ENCODE measurements at regions not wholly inside any gene's neighbourhood (a gene's known extent, or its start where the extent isn't known, plus 50 kb on each side); places are given as distances from the start of the nearest gene placed in this dataset.

- Histone ChIP-seq H4K91ac (ENCODE audit: low read depth, low read length, poor library complexity) (no peak overlapping the region), H2BK12ac (ENCODE audit: low read length) (peak overlapping the region; percentile 16), H3K4ac (ENCODE audit: low read length) (no peak overlapping the region), H3K9me3 (replicated peaks in 1 of 2; ENCODE audit: control insufficient read depth in 2 of 2, insufficient read depth in 1 of 2, low read depth in 1 of 2, low read length in 2 of 2) (no peaks in the 10 kb centered on the region), H2BK5ac (ENCODE audit: low read length) (no peak overlapping the region), H3K4me2 (ENCODE audit: insufficient read depth, low read length, poor library complexity, severe bottlenecking) (no peak overlapping the region), H3K36me3 (replicated peaks in 1 of 2; ENCODE audit: control insufficient read depth in 2 of 2, insufficient read depth in 2 of 2, low read length in 2 of 2) (no peaks in the 10 kb centered on the region), H2AK5ac (ENCODE audit: low read depth, low read length) (peak overlapping the region; percentile 56), H3K4me1 (ENCODE audit: control insufficient read depth in 2 of 2, insufficient read depth in 1 of 2, low read depth in 1 of 2, low read length in 2 of 2) (peaks cover 0 to 4% of the 10 kb centered on the region in 2 donors), H3K27ac (replicated peaks; ENCODE audit: low read length) (no peak overlapping the region), H2AFZ (ENCODE audit: low read length) (no peak overlapping the region), H3K18ac (ENCODE audit: low read length) (peak overlapping the region; percentile 83), H3K14ac (ENCODE audit: low read length) (peak overlapping the region; percentile 76), H3K79me1 (ENCODE audit: low read depth, low read length) (no peaks in the 10 kb centered on the region), H4K8ac (ENCODE audit: low read depth, low read length) (no peak overlapping the region), H2BK120ac (ENCODE audit: low read depth, low read length) (no peak overlapping the region), H2BK15ac (ENCODE audit: low read length) (peak overlapping the region; percentile 39), H3K27me3 (ENCODE audit: control insufficient read depth in 3 of 3, insufficient read depth in 3 of 3, low read depth in 1 of 3, low read length in 3 of 3) (no peaks in the 10 kb centered on the region), H3K9ac (ENCODE audit: low read depth, low read length, poor library complexity) (peak overlapping the region; percentile 55), H3K23ac (ENCODE audit: low read depth, low read length, poor library complexity) (no peak overlapping the region), H3K4me3 (ENCODE audit: low read length in 2 of 2) (no peak overlapping the region)
- DNase-seq (ENCODE audit: low spot score), result no peak
- WGBS, 2 donors (ENCODE audit: extremely low coverage in 2 of 2, insufficient read length in 2 of 2, insufficient replicate concordance in 1 of 2), result no CpG with 5 or more reads among the region's 11 CpGs
Measured at GRCh38 chr1:50358962-50359361, 64.3 kb downstream of the DMRTA2 start.

- Histone ChIP-seq H3K4me2 (ENCODE audit: insufficient read depth, low read length, poor library complexity, severe bottlenecking) (no peak overlapping the region), H4K8ac (ENCODE audit: low read depth, low read length) (no peak overlapping the region), H3K27me3 (ENCODE audit: control insufficient read depth in 3 of 3, insufficient read depth in 3 of 3, low read depth in 1 of 3, low read length in 3 of 3) (no peaks in the 10 kb centered on the region), H2AK5ac (ENCODE audit: low read depth, low read length) (no peak overlapping the region), H2BK15ac (ENCODE audit: low read length) (no peak overlapping the region), H3K4ac (ENCODE audit: low read length) (no peak overlapping the region), H3K79me1 (ENCODE audit: low read depth, low read length) (no peaks in the 10 kb centered on the region), H3K18ac (ENCODE audit: low read length) (no peak overlapping the region), H2BK120ac (ENCODE audit: low read depth, low read length) (no peak overlapping the region), H3K4me3 (ENCODE audit: low read length in 2 of 2) (no peak overlapping the region), H3K9me3 (replicated peaks in 1 of 2; ENCODE audit: control insufficient read depth in 2 of 2, insufficient read depth in 1 of 2, low read depth in 1 of 2, low read length in 2 of 2) (no peaks in the 10 kb centered on the region), H3K36me3 (replicated peaks in 1 of 2; ENCODE audit: control insufficient read depth in 2 of 2, insufficient read depth in 2 of 2, low read length in 2 of 2) (no peaks in the 10 kb centered on the region), H2AFZ (ENCODE audit: low read length) (no peak overlapping the region), H3K14ac (ENCODE audit: low read length) (no peak overlapping the region), H3K23ac (ENCODE audit: low read depth, low read length, poor library complexity) (no peak overlapping the region), H2BK5ac (ENCODE audit: low read length) (no peak overlapping the region), H2BK12ac (ENCODE audit: low read length) (no peak overlapping the region), H4K91ac (ENCODE audit: low read depth, low read length, poor library complexity) (no peak overlapping the region), H3K4me1 (ENCODE audit: control insufficient read depth in 2 of 2, insufficient read depth in 1 of 2, low read depth in 1 of 2, low read length in 2 of 2) (peaks cover 0 to 4% of the 10 kb centered on the region in 2 donors), H3K9ac (ENCODE audit: low read depth, low read length, poor library complexity) (no peak overlapping the region), H3K27ac (replicated peaks; ENCODE audit: low read length) (no peak overlapping the region)
- DNase-seq (ENCODE audit: low spot score), result no peak
- no CpG with 5 or more reads among the region's 6 CpGs for WGBS, 2 donors (ENCODE audit: extremely low coverage in 2 of 2, insufficient read length in 2 of 2, insufficient replicate concordance in 1 of 2)
Measured at GRCh38 chr1:50357186-50357585, 66.1 kb downstream of the DMRTA2 start.

GRCh38 chr1:50354813-50355212 lies 68.4 kb downstream of the DMRTA2 start:
- Histone ChIP-seq H4K8ac (ENCODE audit: low read depth, low read length) (no peak overlapping the region), H3K9me3 (replicated peaks in 1 of 2; ENCODE audit: control insufficient read depth in 2 of 2, insufficient read depth in 1 of 2, low read depth in 1 of 2, low read length in 2 of 2) (no peaks in the 10 kb centered on the region), H2BK5ac (ENCODE audit: low read length) (no peak overlapping the region), H3K79me1 (ENCODE audit: low read depth, low read length) (no peaks in the 10 kb centered on the region), H3K27me3 (ENCODE audit: control insufficient read depth in 3 of 3, insufficient read depth in 3 of 3, low read depth in 1 of 3, low read length in 3 of 3) (no peaks in the 10 kb centered on the region), H2AK5ac (ENCODE audit: low read depth, low read length) (no peak overlapping the region), H4K91ac (ENCODE audit: low read depth, low read length, poor library complexity) (no peak overlapping the region), H3K4me2 (ENCODE audit: insufficient read depth, low read length, poor library complexity, severe bottlenecking) (no peak overlapping the region), H3K27ac (replicated peaks; ENCODE audit: low read length) (no peak overlapping the region), H2BK120ac (ENCODE audit: low read depth, low read length) (no peak overlapping the region), H3K23ac (ENCODE audit: low read depth, low read length, poor library complexity) (no peak overlapping the region), H2AFZ (ENCODE audit: low read length) (no peak overlapping the region), H2BK15ac (ENCODE audit: low read length) (no peak overlapping the region), H3K18ac (ENCODE audit: low read length) (no peak overlapping the region), H3K4me1 (ENCODE audit: control insufficient read depth in 2 of 2, insufficient read depth in 1 of 2, low read depth in 1 of 2, low read length in 2 of 2) (peaks cover 0 to 4% of the 10 kb centered on the region in 2 donors), H3K36me3 (replicated peaks in 1 of 2; ENCODE audit: control insufficient read depth in 2 of 2, insufficient read depth in 2 of 2, low read length in 2 of 2) (no peaks in the 10 kb centered on the region), H3K4ac (ENCODE audit: low read length) (no peak overlapping the region), H3K14ac (ENCODE audit: low read length) (no peak overlapping the region), H3K4me3 (ENCODE audit: low read length in 2 of 2) (no peak overlapping the region), H3K9ac (ENCODE audit: low read depth, low read length, poor library complexity) (no peak overlapping the region), H2BK12ac (ENCODE audit: low read length) (no peak overlapping the region)
- no CpG with 5 or more reads among the region's 4 CpGs for WGBS, 2 donors (ENCODE audit: extremely low coverage in 2 of 2, insufficient read length in 2 of 2, insufficient replicate concordance in 1 of 2)
- DNase-seq (ENCODE audit: low spot score), result no peak

GRCh38 chr1:50352428-50352827 lies 70.8 kb downstream of the DMRTA2 start:
- H3K4ac ChIP-seq (ENCODE audit: low read length), result no peak overlapping the region
- no CpG with 5 or more reads among the region's 2 CpGs for WGBS, 2 donors (ENCODE audit: extremely low coverage in 2 of 2, insufficient read length in 2 of 2, insufficient replicate concordance in 1 of 2)
- no peak overlapping the region for H3K9ac ChIP-seq (ENCODE audit: low read depth, low read length, poor library complexity)
- H2AK5ac ChIP-seq (ENCODE audit: low read depth, low read length), result no peak overlapping the region
- no peak overlapping the region for H2BK15ac ChIP-seq (ENCODE audit: low read length)
- no peak overlapping the region for H4K91ac ChIP-seq (ENCODE audit: low read depth, low read length, poor library complexity)
- H3K79me1 ChIP-seq (ENCODE audit: low read depth, low read length), result no peaks in the 10 kb centered on the region
- no peak overlapping the region for H3K23ac ChIP-seq (ENCODE audit: low read depth, low read length, poor library complexity)
- H3K18ac ChIP-seq (ENCODE audit: low read length), result no peak overlapping the region
- H3K4me2 ChIP-seq (ENCODE audit: insufficient read depth, low read length, poor library complexity, severe bottlenecking), result no peak overlapping the region
- H3K36me3 ChIP-seq (replicated peaks in 1 of 2; ENCODE audit: control insufficient read depth in 2 of 2, insufficient read depth in 2 of 2, low read length in 2 of 2), result no peaks in the 10 kb centered on the region
- H3K9me3 ChIP-seq (replicated peaks in 1 of 2; ENCODE audit: control insufficient read depth in 2 of 2, insufficient read depth in 1 of 2, low read depth in 1 of 2, low read length in 2 of 2), result no peaks in the 10 kb centered on the region
- H2BK5ac ChIP-seq (ENCODE audit: low read length), result no peak overlapping the region
- no peaks in the 10 kb centered on the region for H3K27me3 ChIP-seq (ENCODE audit: control insufficient read depth in 3 of 3, insufficient read depth in 3 of 3, low read depth in 1 of 3, low read length in 3 of 3)
- H3K14ac ChIP-seq (ENCODE audit: low read length), result no peak overlapping the region
- no peak overlapping the region for H2AFZ ChIP-seq (ENCODE audit: low read length)
- no peak overlapping the region for H4K8ac ChIP-seq (ENCODE audit: low read depth, low read length)
- H3K27ac ChIP-seq (replicated peaks; ENCODE audit: low read length), result no peak overlapping the region
- H3K4me1 ChIP-seq (ENCODE audit: control insufficient read depth in 2 of 2, insufficient read depth in 1 of 2, low read depth in 1 of 2, low read length in 2 of 2), result peaks cover 0 to 1% of the 10 kb centered on the region in 2 donors
- no peak for DNase-seq (ENCODE audit: low spot score)
- no peak overlapping the region for H2BK120ac ChIP-seq (ENCODE audit: low read depth, low read length)
- no peak overlapping the region for H3K4me3 ChIP-seq (ENCODE audit: low read length in 2 of 2)
- no peak overlapping the region for H2BK12ac ChIP-seq (ENCODE audit: low read length)
